NCI-H1417 (cell line): ENCODE measurements at regions not wholly inside any gene's neighbourhood (a gene's known extent, or its start where the extent isn't known, plus 50 kb on each side); places are given as distances from the start of the nearest gene placed in this dataset.
"Not testable (repeated sequence)": the region's sequence is repeated elsewhere in the genome, so short reads cannot be mapped to it uniquely, and the experiment has no call there.

Experiments used
- DNase-seq, 3 experiments: peaks; one replicate each; lab custom pipeline; 2025; lab: John Stamatoyannopoulos, UW

- DNase-seq = not testable (repeated sequence)
These were observed 200.5 kb upstream of the DIPK2B start for GRCh38 chrX:45400951-45401725.

GRCh38 chrX:45400027-45400779 is 199.5 kb upstream of the DIPK2B start:
- no peak for DNase-seq

GRCh38 chrX:45385757-45386156 is 185.1 kb upstream of the DIPK2B start:
- DNase-seq = no peak

GRCh38 chrX:45381841-45382240 is 181.2 kb upstream of the DIPK2B start:
- no peak for DNase-seq

GRCh38 chrX:45381366-45381765 is 180.7 kb upstream of the DIPK2B start:
- DNase-seq = no peak

GRCh38 chrX:45379236-45379635 is 178.6 kb upstream of the DIPK2B start:
- no peak for DNase-seq

GRCh38 chrX:45372151-45372550 is 171.5 kb upstream of the DIPK2B start:
- no peak for DNase-seq

- no peak for DNase-seq
These were observed 168.0 kb upstream of the DIPK2B start for GRCh38 chrX:45368705-45369104.

- no peak for DNase-seq
These were observed 162.9 kb upstream of the DIPK2B start for GRCh38 chrX:45363596-45363995.

- DNase-seq = no peak
These were observed 159.9 kb upstream of the DIPK2B start for GRCh38 chrX:45360571-45360970.

GRCh38 chrX:45358392-45358791 is 157.7 kb upstream of the DIPK2B start:
- no peak for DNase-seq

- DNase-seq = no peak
These were observed 152.8 kb upstream of the DIPK2B start for GRCh38 chrX:45353456-45353855.

- DNase-seq = no peak
These were observed 151.9 kb upstream of the DIPK2B start for GRCh38 chrX:45352611-45353010.

- no peak for DNase-seq
These were observed 150.8 kb upstream of the DIPK2B start for GRCh38 chrX:45351478-45351877.

- DNase-seq = no peak
These were observed 147.6 kb upstream of the DIPK2B start for GRCh38 chrX:45348296-45348695.

- DNase-seq = no peak
These were observed 147.2 kb upstream of the DIPK2B start for GRCh38 chrX:45347877-45348276.

- DNase-seq = no peak
These were observed 143.9 kb upstream of the DIPK2B start for GRCh38 chrX:45344594-45344993.

- DNase-seq = no peak
These were observed 128.5 kb upstream of the DIPK2B start for GRCh38 chrX:45329217-45329616.

GRCh38 chrX:45324941-45325340 is 124.3 kb upstream of the DIPK2B start:
- DNase-seq = no peak

GRCh38 chrX:45323387-45323786 is 122.7 kb upstream of the DIPK2B start:
- peak in 1 of 3 experiments; percentile 37 for DNase-seq

- DNase-seq = no peak
These were observed 122.1 kb upstream of the DIPK2B start for GRCh38 chrX:45322820-45323219.

- DNase-seq = peak in 1 of 3 experiments; percentile 41
These were observed 121.7 kb upstream of the DIPK2B start for GRCh38 chrX:45322382-45322781.

- no peak for DNase-seq
These were observed 119.5 kb upstream of the DIPK2B start for GRCh38 chrX:45320191-45320590.
